ENCODE measurements at regions not wholly inside any gene's neighbourhood (a gene's known extent, or its start where the extent isn't known, plus 50 kb on each side); places are given as distances from the start of the nearest gene placed in this dataset.

GRCh38 chrX:126967225-126967624 is 147.7 kb downstream of the PRR32 start:
- TF ChIP-seq EP300 (IDR thresholded peaks at IDR 0.05) (no peak), CTCF (IDR thresholded peaks at IDR 0.05) (no peak)
